ENCODE measurements at regions not wholly inside any gene's neighbourhood (a gene's known extent, or its start where the extent isn't known, plus 50 kb on each side); places are given as distances from the start of the nearest gene placed in this dataset.

- no peak overlapping the region for H3K27ac ChIP-seq
- H3K9me3 ChIP-seq (replicated peaks), result no peaks in the 10 kb centered on the region
- no peaks in the 10 kb centered on the region for H3K27me3 ChIP-seq
- H3K4me3 ChIP-seq, result no peak overlapping the region
- DNase-seq, result no peak
- H3K4me1 ChIP-seq, result no peaks in the 10 kb centered on the region
- no peaks in the 10 kb centered on the region for H3K36me3 ChIP-seq
These were observed 694.5 kb upstream of the PCDH15 start for GRCh38 chr10:55495555-55495954.

GRCh38 chr10:55491712-55492111, 690.7 kb upstream of the PCDH15 start:
- Histone ChIP-seq H3K4me3 (no peak overlapping the region), H3K36me3 (no peaks in the 10 kb centered on the region), H3K4me1 (no peaks in the 10 kb centered on the region), H3K27me3 (no peaks in the 10 kb centered on the region), H3K9me3 (replicated peaks) (no peaks in the 10 kb centered on the region), H3K27ac (no peak overlapping the region)
- DNase-seq, result no peak

- Histone ChIP-seq H3K27me3 (no peaks in the 10 kb centered on the region), H3K9me3 (replicated peaks) (no peaks in the 10 kb centered on the region), H3K4me1 (no peaks in the 10 kb centered on the region), H3K27ac (no peak overlapping the region), H3K4me3 (no peak overlapping the region), H3K36me3 (no peaks in the 10 kb centered on the region)
- DNase-seq, result no peak
These were observed 684.8 kb upstream of the PCDH15 start for GRCh38 chr10:55485827-55486226.

GRCh38 chr10:55476129-55476528, 675.1 kb upstream of the PCDH15 start:
- no peak overlapping the region for H3K27ac ChIP-seq
- H3K36me3 ChIP-seq, result no peaks in the 10 kb centered on the region
- no peaks in the 10 kb centered on the region for H3K27me3 ChIP-seq
- no peak for DNase-seq
- no peak overlapping the region for H3K4me3 ChIP-seq
- H3K4me1 ChIP-seq, result no peaks in the 10 kb centered on the region
- no peaks in the 10 kb centered on the region for H3K9me3 ChIP-seq (replicated peaks)

- no peak overlapping the region for H3K27ac ChIP-seq
These were observed 673.2 kb upstream of the PCDH15 start for GRCh38 chr10:55474258-55474657.

GRCh38 chr10:55470840-55471239, 669.8 kb upstream of the PCDH15 start:
- H3K27ac ChIP-seq, result no peak overlapping the region
- H3K9me3 ChIP-seq (replicated peaks), result no peaks in the 10 kb centered on the region

More at GRCh38 chr10:55474258-55474657, 673.2 kb upstream of the PCDH15 start:
- Histone ChIP-seq H3K4me3 (no peak overlapping the region), H3K9me3 (replicated peaks) (no peaks in the 10 kb centered on the region), H3K27me3 (no peaks in the 10 kb centered on the region), H3K4me1 (no peaks in the 10 kb centered on the region), H3K36me3 (no peaks in the 10 kb centered on the region)
- DNase-seq, result no peak

GRCh38 chr10:55466806-55467504, 665.9 kb upstream of the PCDH15 start:
- no peak overlapping the region for H3K27ac ChIP-seq
- H3K4me1 ChIP-seq, result no peaks in the 10 kb centered on the region
- H3K27me3 ChIP-seq, result no peaks in the 10 kb centered on the region
- H3K36me3 ChIP-seq, result no peaks in the 10 kb centered on the region
- DNase-seq, result no peak
- no peak overlapping the region for H3K4me3 ChIP-seq
- H3K9me3 ChIP-seq (replicated peaks), result no peaks in the 10 kb centered on the region

More at GRCh38 chr10:55470840-55471239, 669.8 kb upstream of the PCDH15 start:
- DNase-seq, result no peak
- Histone ChIP-seq H3K4me3 (no peak overlapping the region), H3K27me3 (no peaks in the 10 kb centered on the region), H3K4me1 (no peaks in the 10 kb centered on the region), H3K36me3 (no peaks in the 10 kb centered on the region)

GRCh38 chr10:55464083-55464482, 663.1 kb upstream of the PCDH15 start:
- no peak for DNase-seq
- H3K27ac ChIP-seq, result no peak overlapping the region
- no peak overlapping the region for H3K4me3 ChIP-seq
- no peaks in the 10 kb centered on the region for H3K36me3 ChIP-seq
- no peaks in the 10 kb centered on the region for H3K9me3 ChIP-seq (replicated peaks)
- no peaks in the 10 kb centered on the region for H3K4me1 ChIP-seq
- H3K27me3 ChIP-seq, result no peaks in the 10 kb centered on the region

GRCh38 chr10:55460008-55460407, 659.0 kb upstream of the PCDH15 start:
- Histone ChIP-seq H3K9me3 (replicated peaks) (no peaks in the 10 kb centered on the region), H3K4me1 (no peaks in the 10 kb centered on the region), H3K36me3 (no peaks in the 10 kb centered on the region), H3K27me3 (no peaks in the 10 kb centered on the region), H3K27ac (no peak overlapping the region), H3K4me3 (no peak overlapping the region)
- DNase-seq, result no peak

GRCh38 chr10:55449981-55450380, 649.0 kb upstream of the PCDH15 start:
- Histone ChIP-seq H3K27me3 (no peaks in the 10 kb centered on the region), H3K9me3 (replicated peaks) (no peaks in the 10 kb centered on the region)
- no peak for DNase-seq

GRCh38 chr10:55446441-55447002, 645.5 kb upstream of the PCDH15 start:
- Histone ChIP-seq H3K4me1 (no peaks in the 10 kb centered on the region), H3K4me3 (no peak overlapping the region), H3K27ac (no peak overlapping the region), H3K36me3 (no peaks in the 10 kb centered on the region), H3K27me3 (no peaks in the 10 kb centered on the region), H3K9me3 (replicated peaks) (no peaks in the 10 kb centered on the region)
- no peak for DNase-seq

More at GRCh38 chr10:55449981-55450380, 649.0 kb upstream of the PCDH15 start:
- Histone ChIP-seq H3K27ac (no peak overlapping the region), H3K36me3 (no peaks in the 10 kb centered on the region), H3K4me1 (no peaks in the 10 kb centered on the region), H3K4me3 (no peak overlapping the region)

- H3K4me1 ChIP-seq, result no peaks in the 10 kb centered on the region
- H3K4me3 ChIP-seq, result no peak overlapping the region
- no peaks in the 10 kb centered on the region for H3K9me3 ChIP-seq (replicated peaks)
- H3K36me3 ChIP-seq, result no peaks in the 10 kb centered on the region
- peak in 1 of 2 experiments; percentile 13 for DNase-seq
- no peaks in the 10 kb centered on the region for H3K27me3 ChIP-seq
- H3K27ac ChIP-seq, result no peak overlapping the region
These were observed 640.7 kb upstream of the PCDH15 start for GRCh38 chr10:55441777-55442176.

GRCh38 chr10:55426138-55426537, 625.1 kb upstream of the PCDH15 start:
- H3K36me3 ChIP-seq, result no peaks in the 10 kb centered on the region
- H3K27me3 ChIP-seq, result no peaks in the 10 kb centered on the region

GRCh38 chr10:55410415-55410885, 609.4 kb upstream of the PCDH15 start:
- DNase-seq, result peak; percentile 38 to 56
- Histone ChIP-seq H3K27ac (no peak overlapping the region), H3K4me3 (no peak overlapping the region), H3K27me3 (no peaks in the 10 kb centered on the region), H3K36me3 (no peaks in the 10 kb centered on the region), H3K4me1 (no peaks in the 10 kb centered on the region), H3K9me3 (replicated peaks) (no peaks in the 10 kb centered on the region)

More at GRCh38 chr10:55426138-55426537, 625.1 kb upstream of the PCDH15 start:
- no peak overlapping the region for H3K27ac ChIP-seq
- no peaks in the 10 kb centered on the region for H3K4me1 ChIP-seq
- no peaks in the 10 kb centered on the region for H3K9me3 ChIP-seq (replicated peaks)
- no peak overlapping the region for H3K4me3 ChIP-seq
- no peak for DNase-seq

- no peaks in the 10 kb centered on the region for H3K27me3 ChIP-seq
- no peaks in the 10 kb centered on the region for H3K4me1 ChIP-seq
- no peaks in the 10 kb centered on the region for H3K36me3 ChIP-seq
- no peak overlapping the region for H3K27ac ChIP-seq
- H3K4me3 ChIP-seq, result no peak overlapping the region
- no peaks in the 10 kb centered on the region for H3K9me3 ChIP-seq (replicated peaks)
- DNase-seq, result peak in 1 of 2 experiments; percentile 2
These were observed 603.1 kb upstream of the PCDH15 start for GRCh38 chr10:55404094-55404493.

Measured in SJCRH30 (cell line).